Heart left ventricle (tissue), 16 donors: ENCODE measurements at regions not wholly inside any gene's neighbourhood (a gene's known extent, or its start where the extent isn't known, plus 50 kb on each side); places are given as distances from the start of the nearest gene placed in this dataset.

ENCODE experiments used
- ATAC-seq, 4 donors: fragments of 200-7000 bp; cut with Tn5 transposase; one replicate each; pipeline ENCODE4 v1.9.1; 2020 to 2022; ENCODE audit warnings: moderate library complexity in 4 of 4, mild to moderate bottlenecking in 3 of 4, moderate number of reproducible peaks in 1 of 4
- DNase-seq, 5 donors: peaks; one replicate each; pipeline ENCODE4 v3.0.0-alpha.2; 2020
- H3K27ac ChIP-seq, 12 donors: fragments of 200-600 bp; sonication (generic) in 4 of 12; one replicate each; pipeline versions ENCODE4 v1.5.0 to v1.8.0; 2016 to 2022; ENCODE audit warnings: mild to moderate bottlenecking in 2 of 12
- H3K27me3 ChIP-seq, 9 donors: fragments of 200-600 bp; sonication (generic) in 2 of 9; one replicate each; pipeline versions ENCODE4 v1.5.1 to v1.8.0; 2016 to 2022; ENCODE audit warnings: mild to moderate bottlenecking in 3 of 9
- H3K36me3 ChIP-seq, 9 donors: fragments of 200-600 bp; sonication (generic) in 2 of 9; one replicate each; pipeline versions ENCODE4 v1.5.0 to v1.8.0; 2018 to 2022; ENCODE audit warnings: mild to moderate bottlenecking in 2 of 9
- H3K4me1 ChIP-seq, 12 donors: fragments of 200-600 bp; sonication (generic) in 4 of 12; one replicate each; pipeline versions ENCODE4 v1.5.0 to v1.8.0; 2016 to 2022; ENCODE audit warnings: mild to moderate bottlenecking in 3 of 12
- H3K4me3 ChIP-seq, 12 donors: fragments of 200-600 bp; sonication (generic) in 4 of 12; one replicate each; pipeline versions ENCODE4 v1.5.0 to v1.8.0; 2017 to 2022; ENCODE audit warnings: mild to moderate bottlenecking in 9 of 12, moderate library complexity in 4 of 12
- H3K9me3 ChIP-seq, 12 donors: fragments of 200-600 bp; sonication (generic) in 4 of 12; one replicate each; pipeline versions ENCODE4 v1.5.0 to v1.8.0; 2016 to 2022; ENCODE audit warnings: mild to moderate bottlenecking in 1 of 12
- CTCF ChIP-seq, 12 donors: fragments of 200-600 bp; sonication (generic) in 4 of 12; IDR thresholded peaks; one replicate each; pipeline versions ENCODE4 v1.5.0 to v1.8.0; 2018 to 2022; ENCODE audit warnings: antibody characterized with exemption in 12 of 12, mild to moderate bottlenecking in 5 of 12
- POLR2A ChIP-seq, 2 donors: fragments of 450-650 bp; IDR thresholded peaks; one replicate each; pipeline ENCODE4 v1.6.1; 2017; ENCODE audit warnings: antibody characterized with exemption in 2 of 2, mild to moderate bottlenecking in 2 of 2, moderate library complexity in 2 of 2
- WGBS, 4 donors: extraction: QIAGEN DNeasy Blood & Tissue Kit in 2 of 4; methylation state at CpG; one replicate each; pipeline versions ENCODE4 v1.1.5 to v1.1.7; 2013 to 2018; 5-methylcytosine and 5-hydroxymethylcytosine counted together
- intact Hi-C, 10 donors: fragments of 100-400 bp; cut with DNase I; formaldehyde crosslinking; loops; one replicate each; pipeline versions ENCODE4 v1.11.1 to v1.14.2; 2022
- donor health status: ischemic (EF 13 %, LVEDD 7.1; RV severe dilation, severe dysfunction).
- donor health status: healthy with polysubstance abuse.
- donor health status: DM: no; HTN: yes; CAD: no.
- donor health status: DM: no; HTN: no; CAD: no.
- donor health status: ischemic (EF 25% LVEDD 6.9; RV normal size, moderate dysfunction).
- donor health status: ischemic (EF 25% LVEDD 5.7; RV mildly dilated, moderate dysfunction).
- donor health status: healthy.
- donor health status: DM: yes; HTN: yes; CAD: no.
- donor health status: ischemic (EF 35%, LVEDD 5.7; RV mildly dilated, moderate dysfunction).
- donor health status: nonischemic (EF 11% LVEDD 7.7; RV severe dilation, severe dysfunction).
- donor health status: DM: yes; HTN: yes; CAD: no.
- donor health status: PGD.
- donor health status: ischemic (EF 29% LVEDD 5.4; RV normal size, mild dysfunction).
- donor health status: nonischemic (EF 23%, LVEDD 6.1; RV moderate dilation, normal function).

GRCh38 chr10:131792809-131793208 is 108.0 kb upstream of the PPP2R2D start:
- no peaks in the 10 kb centered on the region for H3K4me1 ChIP-seq
- ATAC-seq (no peak), DNase-seq (no peak)
- H3K27ac ChIP-seq, result no peak overlapping the region
- TF ChIP-seq CTCF (IDR thresholded peaks at IDR 0.05) (no peak), POLR2A (IDR thresholded peaks at IDR 0.05) (no peak)
- H3K36me3 ChIP-seq, result no peaks in the 10 kb centered on the region
- intact Hi-C loops, result loop anchor here in 1 of 10 donors (10.0 kb wide), 1 partner anchor 1598 kb away; no protein-coding TSS in a partner anchor
- WGBS, 4 donors, result 71 to 79% (median 75%) methylated on average over 7 of the region's 7 CpGs
- no peak overlapping the region for H3K4me3 ChIP-seq
- H3K9me3 ChIP-seq, result peaks cover 0 to 19% (median 7%) of the 10 kb centered on the region in 12 donors
- H3K27me3 ChIP-seq, result peaks cover 0 to 30% (median 4%) of the 10 kb centered on the region in 9 donors

- WGBS, 4 donors, result 75 to 83% (median 77%) methylated on average over 2 of the region's 2 CpGs
- Histone ChIP-seq H3K4me3 (no peak overlapping the region), H3K36me3 (no peaks in the 10 kb centered on the region), H3K27me3 (peaks cover 0 to 18% (median 4%) of the 10 kb centered on the region in 9 donors), H3K27ac (no peak overlapping the region), H3K9me3 (peaks cover 0 to 40% (median 18%) of the 10 kb centered on the region in 12 donors), H3K4me1 (no peaks in the 10 kb centered on the region)
- intact Hi-C loops, result loop anchor here in 1 of 10 donors (10.0 kb wide), 1 partner anchor 1601 kb away; no protein-coding TSS in a partner anchor
- TF ChIP-seq POLR2A (IDR thresholded peaks at IDR 0.05), result no peak
- TF ChIP-seq CTCF (IDR thresholded peaks at IDR 0.05), result no peak
- DNase-seq, result no peak
- ATAC-seq, result no peak
Measured at GRCh38 chr10:131795761-131796160, 105.0 kb upstream of the PPP2R2D start.

GRCh38 chr10:131797626-131798025 is 103.2 kb upstream of the PPP2R2D start:
- no peaks in the 10 kb centered on the region for H3K4me1 ChIP-seq
- H3K27me3 ChIP-seq, result peaks cover 0 to 10% (median 0%) of the 10 kb centered on the region in 9 donors
- no peak for DNase-seq
- no peak for ATAC-seq
- H3K4me3 ChIP-seq, result no peak overlapping the region
- intact Hi-C loops, result loop anchor here in 1 of 10 donors (10.0 kb wide), 1 partner anchor 1603 kb away; no protein-coding TSS in a partner anchor
- no peak overlapping the region for H3K27ac ChIP-seq
- H3K36me3 ChIP-seq, result no peaks in the 10 kb centered on the region
- H3K9me3 ChIP-seq, result peaks cover 0 to 40% (median 18%) of the 10 kb centered on the region in 12 donors
- TF ChIP-seq POLR2A (IDR thresholded peaks at IDR 0.05) (no peak), CTCF (IDR thresholded peaks at IDR 0.05) (no peak)

- no peak for ATAC-seq
Measured at GRCh38 chr10:131799429-131799828, 101.4 kb upstream of the PPP2R2D start.

More at GRCh38 chr10:131799429-131799828, 101.4 kb upstream of the PPP2R2D start:
- H3K9me3 ChIP-seq, result peaks cover 0 to 40% (median 18%) of the 10 kb centered on the region in 12 donors
- H3K27me3 ChIP-seq, result peaks cover 0 to 4% (median 0%) of the 10 kb centered on the region in 9 donors
- no peak overlapping the region for H3K4me3 ChIP-seq
- no peaks in the 10 kb centered on the region for H3K4me1 ChIP-seq
- TF ChIP-seq POLR2A (IDR thresholded peaks at IDR 0.05), result no peak
- no peak for TF ChIP-seq CTCF (IDR thresholded peaks at IDR 0.05)
- H3K36me3 ChIP-seq, result no peaks in the 10 kb centered on the region
- intact Hi-C loops, result loop anchor here in 1 of 10 donors (10.0 kb wide), 1 partner anchor 1605 kb away; no protein-coding TSS in a partner anchor
- DNase-seq, result no peak
- no peak overlapping the region for H3K27ac ChIP-seq
- 44 to 52% (median 46%) methylated on average over 1 of the region's 1 CpG for WGBS, 4 donors
